ENCODE measurements at regions not wholly inside any gene's neighbourhood (a gene's known extent, or its start where the extent isn't known, plus 50 kb on each side); places are given as distances from the start of the nearest gene placed in this dataset.

DNA sequence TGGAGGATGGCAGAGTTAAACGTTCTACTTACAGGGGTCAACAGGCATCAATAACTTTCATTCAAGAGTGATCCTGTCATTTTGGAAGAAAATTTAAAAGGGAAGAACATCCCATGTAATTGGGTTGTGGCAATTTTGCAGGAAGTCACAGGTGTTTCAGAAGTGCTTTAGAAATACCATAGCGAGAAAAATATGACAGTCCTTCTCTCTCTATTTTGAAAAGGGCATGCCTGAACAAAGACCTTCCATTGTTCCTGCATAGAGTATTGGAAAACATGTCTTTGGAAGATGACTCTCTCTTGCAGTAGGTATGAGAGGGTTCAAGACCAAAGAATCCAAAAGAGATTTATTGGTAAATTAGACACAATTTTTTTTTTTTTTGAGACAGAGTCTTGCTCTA lies 81.8 kb upstream of the SERTAD2 start:
- TF ChIP-seq CTCF (IDR thresholded peaks at IDR 0.05), result no peak
- TF ChIP-seq POLR2A (IDR thresholded peaks at IDR 0.05), result no peak
- TF ChIP-seq POLR2AphosphoS5 (IDR thresholded peaks at IDR 0.05), result no peak
